NCI-H2227 (cell line): ENCODE measurements at regions not wholly inside any gene's neighbourhood (a gene's known extent, or its start where the extent isn't known, plus 50 kb on each side); places are given as distances from the start of the nearest gene placed in this dataset.

ENCODE experiments used
- DNase-seq: peaks from one replicate; lab custom pipeline; 2025; ENCODE audit not compliant: unreplicated experiment; lab: John Stamatoyannopoulos, UW

DNA sequence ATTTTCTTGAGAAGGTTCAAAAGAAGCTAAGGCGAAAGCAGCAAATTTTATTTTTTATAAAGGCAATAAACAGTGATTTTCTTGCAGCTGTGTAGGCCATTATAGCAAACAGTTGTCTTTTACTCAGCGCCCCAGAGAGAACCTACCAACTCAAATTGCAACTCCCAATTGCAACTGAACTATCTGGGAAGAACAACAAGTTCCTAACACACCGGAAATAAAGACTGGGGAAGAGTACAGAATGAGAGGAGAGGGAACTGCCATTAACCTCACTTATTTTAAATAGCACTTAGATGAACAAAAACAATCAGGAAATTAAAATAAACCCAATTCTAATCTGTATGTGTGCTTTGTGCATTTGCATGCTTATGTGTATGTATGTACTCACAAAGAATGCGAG is 171.1 kb downstream of the KCTD12 start:
- no peak for DNase-seq

DNA sequence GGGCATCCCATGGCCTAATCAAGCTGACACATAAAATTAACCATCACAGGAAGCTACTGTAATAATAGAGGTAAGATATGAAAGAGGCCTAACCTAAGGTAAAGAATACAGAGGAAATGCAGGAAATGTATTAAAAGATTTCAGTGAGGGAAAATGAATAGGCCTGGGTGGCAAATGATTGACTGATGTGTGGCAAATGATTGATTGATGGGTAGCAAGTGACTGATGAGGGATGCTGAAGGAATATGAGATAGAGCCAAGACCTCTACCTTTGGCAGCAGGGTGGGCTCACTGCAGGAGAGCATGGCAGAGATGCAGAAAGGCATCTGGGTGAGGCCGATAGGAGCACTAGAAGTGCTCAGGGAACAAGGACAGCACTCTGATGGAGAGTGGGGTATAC is 172.9 kb downstream of the KCTD12 start:
- DNase-seq, result no peak

DNA sequence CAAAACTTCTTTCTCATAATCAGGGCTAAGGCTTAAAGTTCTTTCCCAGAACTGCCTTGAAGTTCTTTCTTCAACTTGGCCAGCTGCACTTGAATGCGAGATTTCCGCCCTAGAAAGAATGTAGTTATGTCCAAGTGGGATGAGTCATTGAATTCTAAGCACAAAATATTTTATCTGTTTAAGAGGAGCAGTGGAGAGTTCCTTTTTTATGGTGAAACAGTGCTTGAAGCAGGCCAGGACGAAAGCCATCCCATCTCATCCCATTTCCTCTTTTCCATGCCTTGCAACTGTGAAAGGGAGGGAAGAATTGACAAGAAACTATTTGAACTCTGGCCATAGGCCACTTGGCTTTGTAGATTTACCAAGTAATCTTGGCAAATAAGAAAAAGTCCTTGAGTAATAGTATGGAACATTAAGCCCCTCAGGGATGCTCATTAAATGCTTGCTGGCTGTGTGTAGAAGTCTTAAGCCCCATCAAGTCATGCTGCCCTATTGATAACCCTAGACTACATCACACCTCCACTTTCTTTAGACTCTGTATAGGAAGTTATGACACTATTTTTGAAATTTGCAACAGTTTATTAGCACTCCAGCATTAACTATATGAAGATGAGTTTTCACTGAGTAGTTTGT is 174.5 kb downstream of the KCTD12 start:
- DNase-seq, result no peak

DNA sequence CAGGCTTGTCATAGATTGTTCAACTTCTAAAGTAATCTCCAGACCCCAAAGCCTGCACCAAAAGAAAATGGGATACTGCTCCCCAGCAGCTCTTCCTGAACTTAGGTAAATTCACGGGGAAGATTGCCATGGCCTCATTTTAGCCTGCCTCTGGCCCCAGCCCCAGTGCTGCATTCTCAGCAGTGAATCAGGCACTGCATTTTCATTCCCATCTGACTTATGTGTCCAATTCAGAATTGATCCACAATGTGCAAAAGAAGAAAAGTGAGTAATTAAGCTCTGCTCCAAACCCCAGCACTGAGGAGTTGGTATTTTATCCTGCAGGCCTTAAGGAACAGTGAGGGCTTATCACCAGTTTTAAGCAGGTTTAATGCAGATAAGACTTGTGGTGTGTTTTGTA is 176.4 kb downstream of the KCTD12 start:
- DNase-seq, result no peak

DNA sequence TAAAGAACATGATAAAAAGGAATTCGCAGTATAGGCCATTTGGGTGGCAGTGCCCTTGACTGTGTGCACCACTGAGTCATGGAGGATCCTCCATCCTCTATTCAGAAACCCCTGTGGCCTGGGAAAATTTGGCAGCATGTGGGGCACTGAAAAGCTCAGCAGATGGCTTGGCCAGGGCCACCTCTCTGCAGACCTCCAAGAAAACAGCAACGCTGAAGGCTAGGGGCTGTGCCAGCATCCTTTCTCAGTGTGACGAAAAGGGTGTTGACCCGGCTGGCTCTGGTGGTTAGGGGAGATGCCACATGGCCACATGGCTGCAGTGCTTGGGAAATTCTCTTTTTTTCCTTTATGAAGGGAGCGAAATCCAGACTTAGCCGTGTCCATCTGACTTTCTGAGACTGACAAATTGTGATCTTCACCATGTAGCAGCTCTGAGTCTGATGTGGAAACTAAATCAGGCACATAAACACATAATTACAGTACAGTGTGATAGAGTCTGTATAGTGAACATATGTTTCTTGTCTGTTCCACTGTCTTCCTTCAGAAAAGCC is 178.0 kb downstream of the KCTD12 start:
- DNase-seq, result no peak

DNA sequence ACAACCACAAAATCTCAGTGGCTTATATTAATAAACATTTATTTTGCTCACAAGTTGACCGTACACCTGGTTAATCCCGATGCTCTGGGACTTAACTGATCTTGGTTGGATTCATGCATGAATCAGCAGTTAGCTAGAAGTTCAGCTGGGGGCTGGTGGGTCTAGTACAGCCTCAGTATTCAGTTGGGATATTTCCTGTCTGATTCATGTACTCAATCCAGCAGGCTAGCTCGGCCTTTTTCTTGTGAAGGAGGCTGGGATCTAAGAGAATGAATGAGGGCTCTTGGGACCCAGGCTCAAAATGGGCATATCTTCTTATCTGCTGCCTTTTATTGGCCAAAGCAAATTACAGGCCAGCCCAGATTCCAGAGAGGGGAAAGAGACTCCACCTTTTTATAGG is 178.8 kb downstream of the KCTD12 start:
- DNase-seq, result no peak

DNA sequence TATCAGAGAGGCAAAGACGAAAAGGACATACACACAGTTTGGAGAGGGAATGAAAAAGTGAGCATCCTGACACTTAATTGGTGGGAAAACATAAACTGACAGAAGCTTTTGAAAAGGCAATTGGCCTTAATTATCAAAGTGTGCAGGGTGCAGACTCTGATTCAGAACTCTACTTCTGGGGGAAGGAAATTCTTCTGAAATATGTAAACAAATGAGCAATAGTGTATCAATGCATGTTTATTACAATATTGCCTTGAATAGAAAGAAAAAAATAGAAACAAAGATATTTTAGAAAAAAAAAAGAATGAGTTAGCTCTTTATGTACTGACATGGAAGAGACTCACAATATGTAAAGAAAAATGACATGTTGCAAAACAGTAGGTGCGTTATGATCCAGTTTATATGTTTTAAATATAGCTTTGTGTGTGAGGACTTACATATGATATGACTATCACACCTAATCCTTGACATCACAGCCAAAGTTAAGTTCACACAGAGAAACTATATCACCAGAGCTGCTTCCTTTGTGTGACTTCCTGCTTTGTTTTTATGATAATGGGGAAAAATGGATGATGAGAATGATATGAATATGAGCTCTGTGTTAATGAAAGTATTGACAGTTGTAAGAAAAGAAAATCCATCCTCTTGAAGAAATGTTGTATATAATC is 182.4 kb downstream of the KCTD12 start:
- no peak for DNase-seq

DNA sequence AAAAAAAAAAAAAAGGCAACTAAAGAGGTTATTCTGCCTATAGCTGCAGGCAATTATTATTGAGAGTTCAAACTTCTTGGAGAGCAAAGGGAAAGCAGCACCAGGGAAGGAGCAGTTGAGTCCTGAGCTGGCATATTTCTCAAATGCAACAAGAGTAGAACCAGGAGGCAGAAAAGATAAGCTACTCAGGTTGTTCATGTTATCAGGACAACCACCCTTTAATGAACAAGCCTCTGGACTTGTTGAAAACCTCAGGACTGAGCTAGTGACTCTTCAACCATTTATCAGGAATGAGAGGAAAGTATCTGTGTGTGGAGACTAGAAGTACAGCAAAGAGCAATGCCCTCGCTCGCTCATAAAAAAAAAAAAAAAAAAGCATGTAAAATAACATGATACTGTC is 183.0 kb downstream of the KCTD12 start:
- no peak for DNase-seq

DNA sequence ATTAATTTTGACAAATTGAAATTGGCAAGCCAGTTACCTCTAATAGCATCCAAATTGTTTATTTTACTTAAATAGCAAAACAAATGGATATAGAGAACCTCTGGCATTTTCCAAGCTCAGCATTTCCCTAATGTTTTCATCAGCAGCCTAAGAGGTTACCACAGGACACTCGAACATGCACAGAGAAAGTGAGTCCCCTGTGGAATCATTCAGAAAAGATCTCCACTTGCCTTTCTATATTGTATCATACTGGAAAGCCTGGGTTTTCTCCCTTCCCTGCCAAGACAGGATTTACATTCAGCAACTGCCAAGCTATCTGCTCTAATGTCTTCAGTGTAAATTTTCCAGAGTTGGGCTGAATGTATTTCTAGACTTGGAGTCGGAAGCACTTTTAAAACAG is 188.9 kb downstream of the KCTD12 start:
- no peak for DNase-seq

DNA sequence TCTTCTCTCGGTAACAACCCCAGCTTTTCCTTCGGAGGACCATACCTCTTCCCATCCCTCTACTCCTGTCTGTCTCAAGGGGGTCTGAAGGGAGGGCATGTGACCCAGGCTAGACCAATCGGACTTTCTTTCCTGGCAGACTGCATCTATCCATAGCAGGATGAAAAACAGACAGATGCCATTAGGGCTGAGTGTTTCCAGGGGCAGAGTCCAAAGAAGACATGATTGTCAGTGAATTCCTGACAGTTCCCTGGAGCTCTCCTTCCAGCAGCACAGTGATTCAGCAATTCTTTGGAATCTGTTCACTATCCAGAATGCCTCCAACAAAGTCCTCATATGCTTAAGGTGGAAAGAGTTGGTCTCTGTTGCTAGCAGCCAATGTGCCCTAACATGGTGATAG is 189.8 kb downstream of the KCTD12 start:
- DNase-seq, result no peak

DNA sequence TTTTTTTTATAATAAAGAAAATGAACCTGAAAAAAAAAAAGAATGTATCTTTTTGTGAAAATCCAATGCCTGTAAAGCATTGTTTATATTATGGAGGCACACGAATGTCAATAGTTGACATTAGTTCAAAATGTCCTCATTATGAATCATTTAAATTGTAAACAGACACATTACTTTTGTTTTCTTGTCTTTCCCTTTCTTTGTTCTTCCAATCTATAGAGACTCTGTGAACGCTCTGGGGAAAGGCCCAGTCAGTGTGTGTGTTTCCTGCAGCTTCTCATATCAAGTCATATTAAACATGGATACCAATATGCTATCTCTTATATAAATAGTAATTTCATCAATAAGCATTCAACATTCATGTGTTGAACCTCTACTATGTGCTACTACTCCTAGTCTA is 193.1 kb downstream of the KCTD12 start:
- DNase-seq, result no peak

DNA sequence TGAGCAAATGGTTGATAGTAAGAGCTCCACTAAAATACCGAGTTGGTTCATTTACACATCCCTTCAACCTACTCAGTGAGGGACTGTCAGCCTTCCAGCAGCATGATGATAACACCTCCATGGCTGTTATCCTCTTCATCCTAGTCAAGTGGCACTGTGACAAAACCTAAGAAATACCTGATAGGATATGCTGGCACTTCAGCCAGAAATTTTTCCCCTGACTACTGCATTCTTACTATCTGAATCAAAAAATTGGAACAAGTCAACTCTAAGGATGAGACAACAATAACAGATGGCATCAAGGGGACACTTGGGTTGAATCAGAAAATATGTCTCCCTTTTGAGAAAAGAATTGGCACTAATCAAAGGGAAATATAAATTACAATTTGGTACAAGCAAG is 193.9 kb downstream of the KCTD12 start:
- no peak for DNase-seq

DNA sequence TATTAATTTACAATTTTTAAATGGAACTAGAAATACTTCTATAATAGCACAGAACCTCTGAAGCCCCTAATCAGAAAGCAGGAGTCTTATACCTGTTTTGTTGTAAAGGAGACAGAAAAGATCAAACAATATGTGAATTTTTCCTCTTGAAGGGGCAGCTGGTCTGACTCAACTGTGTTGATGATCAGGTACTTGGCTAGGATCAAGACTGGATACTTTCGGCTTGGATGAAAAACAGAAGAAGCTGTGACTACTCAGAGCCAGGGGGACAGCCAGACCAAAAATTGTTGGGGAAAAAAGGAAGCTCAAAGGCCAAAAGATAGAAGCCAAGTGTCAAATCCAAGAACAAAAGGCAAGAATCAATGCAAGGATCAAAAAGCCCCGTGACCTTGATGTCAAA is 195.6 kb downstream of the KCTD12 start:
- no peak for DNase-seq

DNA sequence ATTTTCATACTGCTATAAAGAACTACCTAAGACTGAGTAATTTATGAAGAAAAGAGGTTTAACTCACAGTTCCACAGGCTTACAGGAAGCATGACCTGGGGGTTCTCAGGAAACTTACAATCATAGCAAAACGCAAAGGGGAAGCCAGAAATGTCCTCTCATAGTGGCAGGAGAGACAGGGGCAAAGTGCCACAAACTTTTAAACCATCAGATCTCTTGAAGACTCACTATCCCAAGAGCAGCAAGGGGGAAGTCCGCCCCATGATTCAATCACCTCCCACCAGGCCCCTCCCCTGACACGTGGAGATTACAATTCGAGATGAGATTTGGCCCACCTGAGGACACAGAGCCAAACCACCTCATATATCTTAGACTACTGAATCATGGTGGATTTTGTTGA is 198.7 kb downstream of the KCTD12 start:
- no peak for DNase-seq

DNA sequence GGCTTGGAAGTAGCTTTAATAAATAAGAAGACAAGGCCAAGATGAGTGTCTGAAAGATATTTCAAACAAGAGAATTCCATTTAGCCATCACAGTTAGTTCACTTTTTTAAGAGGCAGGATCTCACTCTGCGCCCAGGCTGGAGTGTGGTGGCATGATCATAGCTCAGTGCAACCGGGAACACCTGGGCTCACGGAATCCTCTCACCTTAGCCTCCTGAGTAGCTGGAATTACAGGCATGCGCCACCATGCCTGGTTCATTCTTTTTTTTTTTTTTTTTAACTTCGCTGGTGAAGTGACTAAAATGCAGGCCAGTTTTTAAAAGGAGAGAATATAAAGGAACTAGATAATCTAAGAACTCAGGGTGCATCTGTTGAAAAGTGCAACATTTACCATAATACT is 200.3 kb downstream of the KCTD12 start:
- DNase-seq, result no peak

DNA sequence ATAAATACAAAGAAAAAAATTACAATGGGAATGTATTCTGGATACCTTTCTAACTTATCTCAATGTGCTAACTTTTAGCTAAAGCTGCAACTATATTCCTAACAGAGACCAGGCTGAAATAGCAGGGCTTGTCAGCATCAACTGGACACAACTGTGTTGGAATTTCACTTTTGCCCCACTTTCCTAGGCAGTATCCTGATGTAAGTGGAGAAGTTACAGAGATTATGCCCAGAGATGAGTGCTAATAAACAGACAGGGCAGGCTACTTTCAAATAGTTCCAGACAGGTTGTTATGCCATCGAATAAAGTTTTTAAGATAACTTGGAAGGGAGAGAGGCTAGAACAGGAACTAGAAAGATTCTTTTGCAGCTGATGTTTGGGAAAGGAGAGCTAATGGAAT is 201.9 kb downstream of the KCTD12 start:
- no peak for DNase-seq

DNA sequence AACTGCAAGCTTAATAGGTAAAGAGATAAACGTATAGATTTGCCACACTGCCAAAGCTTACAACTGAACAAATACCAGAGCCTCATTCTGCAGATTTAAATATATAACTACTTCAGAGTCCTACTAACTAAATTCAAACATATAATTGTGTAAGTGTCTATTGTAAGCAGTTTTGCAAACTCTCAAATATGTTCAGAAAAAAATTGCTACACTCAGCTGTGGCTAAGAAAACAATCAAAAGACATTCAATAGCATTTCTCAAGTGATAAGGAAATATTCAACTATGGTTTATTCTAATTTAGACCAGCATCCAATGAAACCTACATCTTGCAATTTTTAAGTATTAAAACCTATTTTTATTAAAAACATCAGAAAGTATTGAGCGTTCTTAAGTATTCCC is 202.4 kb downstream of the KCTD12 start:
- no peak for DNase-seq

DNA sequence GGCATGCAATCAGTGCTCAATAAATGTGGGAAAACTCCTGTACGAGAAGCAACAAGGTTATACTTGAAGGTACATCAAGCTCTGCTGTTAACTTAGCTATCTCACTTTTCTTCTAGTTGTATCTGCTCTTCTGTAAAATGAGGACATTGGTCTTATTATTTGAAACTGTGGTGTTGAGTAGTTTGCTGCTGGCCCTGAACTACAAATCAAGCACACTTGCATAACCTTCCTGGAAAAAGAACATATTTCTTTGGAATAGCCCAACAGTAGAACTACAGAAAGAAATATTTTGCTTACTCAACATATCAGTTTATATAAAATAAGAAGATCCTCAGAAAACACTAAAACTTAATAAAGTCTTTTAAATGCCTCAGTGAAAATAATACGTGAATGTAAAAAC is 203.0 kb downstream of the KCTD12 start:
- DNase-seq, result no peak

DNA sequence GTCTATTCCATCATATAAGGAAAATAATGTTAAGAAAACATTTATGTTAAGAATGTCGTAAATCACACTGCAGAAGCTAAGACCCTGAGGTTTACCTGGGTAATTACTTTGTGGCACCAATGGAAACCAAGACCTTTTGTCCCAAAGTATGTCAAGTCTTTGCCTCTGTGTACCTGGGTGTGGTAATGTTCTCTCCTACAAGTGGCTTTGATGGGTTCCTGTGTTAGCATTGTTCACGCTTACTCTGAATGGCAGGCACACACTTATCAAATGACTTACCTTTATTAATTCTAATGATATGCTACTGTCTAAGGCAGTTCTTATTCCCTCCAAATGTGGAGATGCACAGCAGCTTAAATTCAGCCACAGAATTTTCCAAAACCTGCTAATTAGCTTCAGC is 206.1 kb downstream of the KCTD12 start:
- no peak for DNase-seq

DNA sequence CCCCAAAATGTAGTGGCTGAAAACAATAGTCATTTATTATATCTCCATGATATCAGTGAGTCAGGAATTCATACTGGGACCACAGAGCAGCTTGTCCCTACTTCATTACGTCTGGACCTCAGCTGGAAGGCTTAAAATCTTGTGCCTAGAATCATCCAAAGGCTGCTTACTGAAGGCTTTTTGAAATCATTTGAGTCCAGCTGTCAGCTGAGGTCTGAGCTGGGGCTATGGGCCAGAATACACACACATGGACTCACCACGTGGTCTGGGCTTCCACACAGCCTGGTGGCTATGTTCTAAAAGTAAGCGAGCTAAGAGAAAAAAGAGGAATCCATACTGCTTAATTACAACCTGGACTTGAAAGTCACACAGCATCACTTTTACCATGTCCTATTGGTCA is 209.2 kb downstream of the KCTD12 start:
- DNase-seq, result no peak

DNA sequence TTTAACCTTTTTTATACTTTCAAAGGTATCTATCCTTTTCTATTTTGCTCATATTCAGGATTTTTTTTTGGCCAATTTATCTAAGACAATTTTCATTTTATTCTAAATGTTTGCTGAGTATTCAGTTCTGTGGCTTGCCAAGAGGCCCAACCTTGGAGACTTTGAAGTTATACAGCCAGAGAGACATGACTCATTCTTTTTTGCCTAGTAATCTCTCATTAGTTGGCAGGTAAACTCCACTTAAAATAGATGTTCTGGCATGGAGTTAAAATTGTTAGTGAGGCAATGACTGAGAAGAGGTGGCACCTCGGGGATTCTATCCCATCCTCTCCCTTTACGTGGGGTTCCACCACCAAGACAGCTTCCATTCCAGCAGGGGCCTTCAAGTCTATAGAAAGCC is 213.8 kb downstream of the KCTD12 start:
- no peak for DNase-seq

DNA sequence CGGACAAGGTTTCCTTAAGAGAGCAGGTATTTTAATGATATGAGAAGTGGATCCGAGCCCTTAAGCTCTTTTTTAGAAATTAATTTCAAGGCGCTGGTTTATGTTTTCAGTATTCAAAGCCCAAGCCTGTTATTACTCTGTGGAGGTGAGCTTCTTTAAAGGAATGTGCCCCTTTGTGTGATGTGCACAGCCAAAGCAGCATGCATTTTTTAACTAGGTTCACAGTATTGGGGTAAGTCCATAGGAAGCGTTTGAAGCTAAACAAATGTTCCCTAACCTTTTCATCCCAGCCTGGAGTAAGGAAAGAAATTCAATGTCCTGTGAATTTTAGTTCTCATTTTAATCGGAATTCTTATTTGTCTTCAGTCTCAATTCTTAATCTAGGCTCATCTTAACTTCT is 217.5 kb downstream of the KCTD12 start:
- DNase-seq, result no peak

DNA sequence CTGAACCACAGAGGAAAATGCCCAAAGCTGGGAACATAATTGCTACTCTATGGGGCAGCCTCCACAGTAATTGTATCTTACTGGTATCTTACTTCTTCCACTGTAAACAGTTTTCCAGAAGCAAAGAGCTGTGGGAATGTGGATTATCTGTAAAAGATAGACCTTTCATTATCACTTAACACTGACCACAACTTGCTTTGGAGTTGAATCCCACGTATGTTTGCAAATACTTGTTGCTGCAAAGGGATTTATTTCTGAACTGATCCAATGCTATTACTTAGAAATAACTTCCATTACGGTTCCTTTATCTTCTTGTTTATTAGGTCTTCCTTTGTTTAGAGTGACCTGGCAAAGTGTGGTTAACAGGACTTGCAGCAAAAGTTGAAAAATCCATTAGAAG is 218.1 kb downstream of the KCTD12 start:
- DNase-seq, result no peak
